ENCODE measurements at regions not wholly inside any gene's neighbourhood (a gene's known extent, or its start where the extent isn't known, plus 50 kb on each side); places are given as distances from the start of the nearest gene placed in this dataset.

GRCh38 chrX:38856670-38857265, 55.5 kb downstream of the MID1IP1 start:
- POLR2A ChIA-PET (ENCODE audit: unreplicated experiment), result no interaction called here
- TF ChIP-seq EZH2 (IDR thresholded peaks at IDR 0.05; ENCODE audit: low read length, unreplicated experiment) (no peak), EZH2phosphoT487 (IDR thresholded peaks at IDR 0.05; ENCODE audit: borderline replicate concordance, low read length) (no peak)
- TF ChIP-seq, protein P1, sequence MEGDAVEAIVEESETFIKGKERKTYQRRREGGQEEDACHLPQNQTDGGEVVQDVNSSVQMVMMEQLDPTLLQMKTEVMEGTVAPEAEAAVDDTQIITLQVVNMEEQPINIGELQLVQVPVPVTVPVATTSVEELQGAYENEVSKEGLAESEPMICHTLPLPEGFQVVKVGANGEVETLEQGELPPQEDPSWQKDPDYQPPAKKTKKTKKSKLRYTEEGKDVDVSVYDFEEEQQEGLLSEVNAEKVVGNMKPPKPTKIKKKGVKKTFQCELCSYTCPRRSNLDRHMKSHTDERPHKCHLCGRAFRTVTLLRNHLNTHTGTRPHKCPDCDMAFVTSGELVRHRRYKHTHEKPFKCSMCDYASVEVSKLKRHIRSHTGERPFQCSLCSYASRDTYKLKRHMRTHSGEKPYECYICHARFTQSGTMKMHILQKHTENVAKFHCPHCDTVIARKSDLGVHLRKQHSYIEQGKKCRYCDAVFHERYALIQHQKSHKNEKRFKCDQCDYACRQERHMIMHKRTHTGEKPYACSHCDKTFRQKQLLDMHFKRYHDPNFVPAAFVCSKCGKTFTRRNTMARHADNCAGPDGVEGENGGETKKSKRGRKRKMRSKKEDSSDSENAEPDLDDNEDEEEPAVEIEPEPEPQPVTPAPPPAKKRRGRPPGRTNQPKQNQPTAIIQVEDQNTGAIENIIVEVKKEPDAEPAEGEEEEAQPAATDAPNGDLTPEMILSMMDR (conservative IDR thresholded peaks at IDR 0.05; ENCODE audit: low read depth, low read length), result no peak
- CTCF ChIA-PET, result no interaction called here
- Histone ChIP-seq H4K20me1 (ENCODE audit: low read length) (no peaks in the 10 kb centered on the region), H3K27ac (ENCODE audit: low read length) (no peak overlapping the region), H3K9ac (ENCODE audit: low read length) (no peak overlapping the region), H3K36me3 (ENCODE audit: low read depth, low read length) (no peaks in the 10 kb centered on the region), H3K4me1 (ENCODE audit: insufficient read depth, low read length) (0 out of 2 replicates have a peak, but pooled peaks cover 3% of the 10 kb centered on the region), H2AFZ (ENCODE audit: low read length) (no peak overlapping the region), H3K27me3 (ENCODE audit: low read length) (no peaks in the 10 kb centered on the region), H3K4me3 (ENCODE audit: low read length) (no peak overlapping the region), H3K9me2 (replicated peaks; ENCODE audit: low read length) (no peaks in the 10 kb centered on the region), H3K79me2 (ENCODE audit: low read length) (no peaks in the 10 kb centered on the region), H3F3A (ENCODE audit: low read length, unreplicated experiment) (no peaks in the 10 kb centered on the region), H3K4me2 (ENCODE audit: low read length) (no peak overlapping the region), H3K9me3 (ENCODE audit: low read length) (no peaks in the 10 kb centered on the region)
- DNase-seq (no peak), ATAC-seq (no peak)
- intact Hi-C loops (cut with micrococcal nuclease), result no loop called here
- no TSS peak for BruUV-seq (replicated peaks)

GRCh38 chrX:38857736-38858523, 56.7 kb downstream of the MID1IP1 start:
- intact Hi-C loops (cut with micrococcal nuclease), result no loop called here
- H3K27me3 ChIP-seq (ENCODE audit: low read length), result no peaks in the 10 kb centered on the region
- H3K9ac ChIP-seq (ENCODE audit: low read length), result no peak overlapping the region
- ChIA-PET POLR2A (ENCODE audit: unreplicated experiment) (no interaction called here), CTCF (no interaction called here)
- H3K4me2 ChIP-seq (ENCODE audit: low read length), result no peak overlapping the region
- DNase-seq (no peak), ATAC-seq (no peak)
- H3K36me3 ChIP-seq (ENCODE audit: low read depth, low read length), result no peaks in the 10 kb centered on the region
- H3K9me2 ChIP-seq (replicated peaks; ENCODE audit: low read length), result no peaks in the 10 kb centered on the region
- H3F3A ChIP-seq (ENCODE audit: low read length, unreplicated experiment), result no peaks in the 10 kb centered on the region
- H4K20me1 ChIP-seq (ENCODE audit: low read length), result no peaks in the 10 kb centered on the region
- no peak overlapping the region for H2AFZ ChIP-seq (ENCODE audit: low read length)
- H3K27ac ChIP-seq (ENCODE audit: low read length), result no peak overlapping the region
- TF ChIP-seq EZH2 (IDR thresholded peaks at IDR 0.05; ENCODE audit: low read length, unreplicated experiment), result no peak
- TF ChIP-seq EZH2phosphoT487 (IDR thresholded peaks at IDR 0.05; ENCODE audit: borderline replicate concordance, low read length), result no peak
- TF ChIP-seq, protein P1 (conservative IDR thresholded peaks at IDR 0.05; ENCODE audit: low read depth, low read length), result no peak
- no TSS peak for BruUV-seq (replicated peaks)
- no peaks in the 10 kb centered on the region for H3K79me2 ChIP-seq (ENCODE audit: low read length)
- no peak overlapping the region for H3K4me3 ChIP-seq (ENCODE audit: low read length)
- H3K4me1 ChIP-seq (ENCODE audit: insufficient read depth, low read length), result 0 out of 2 replicates have a peak, but pooled peaks cover 3% of the 10 kb centered on the region
- no peaks in the 10 kb centered on the region for H3K9me3 ChIP-seq (ENCODE audit: low read length)

DNA sequence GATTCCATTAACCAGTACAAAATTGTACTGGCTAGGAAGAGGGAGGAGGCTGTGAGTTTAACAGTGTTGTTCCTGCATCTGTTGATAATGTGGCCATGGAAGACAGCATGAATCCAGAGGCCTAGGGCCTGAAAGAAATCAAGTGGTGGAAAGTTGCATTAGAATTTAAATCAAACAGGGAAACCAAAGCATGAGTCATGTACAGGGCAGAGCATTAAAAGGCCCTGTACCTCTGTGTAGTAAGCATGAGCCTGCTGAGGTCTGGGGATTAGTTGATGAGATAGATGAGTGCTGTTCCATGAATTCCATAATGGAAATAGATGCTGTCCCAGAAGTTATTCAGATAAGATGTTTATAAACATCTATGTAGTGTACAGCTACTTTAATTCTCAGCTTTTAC, 58.3 kb downstream of the MID1IP1 start:
- intact Hi-C loops (cut with micrococcal nuclease), result no loop called here
- ChIA-PET POLR2A (ENCODE audit: unreplicated experiment) (no interaction called here), CTCF (interaction anchor here (0.6 kb wide), 1 partner anchor 335 kb away, joined by 3 read pairs; no protein-coding TSS in a partner anchor)
- Histone ChIP-seq H3K36me3 (ENCODE audit: low read depth, low read length) (no peaks in the 10 kb centered on the region), H3K9me2 (replicated peaks; ENCODE audit: low read length) (no peaks in the 10 kb centered on the region), H3K4me1 (ENCODE audit: insufficient read depth, low read length) (0 out of 2 replicates have a peak, but pooled peaks cover 3% of the 10 kb centered on the region), H3K27ac (ENCODE audit: low read length) (no peak overlapping the region), H3K9ac (ENCODE audit: low read length) (no peak overlapping the region), H3F3A (ENCODE audit: low read length, unreplicated experiment) (no peaks in the 10 kb centered on the region), H3K4me3 (ENCODE audit: low read length) (no peak overlapping the region), H3K79me2 (ENCODE audit: low read length) (no peaks in the 10 kb centered on the region), H4K20me1 (ENCODE audit: low read length) (no peaks in the 10 kb centered on the region), H3K27me3 (ENCODE audit: low read length) (no peaks in the 10 kb centered on the region), H3K4me2 (ENCODE audit: low read length) (no peak overlapping the region), H3K9me3 (ENCODE audit: low read length) (no peaks in the 10 kb centered on the region), H2AFZ (ENCODE audit: low read length) (no peak overlapping the region)
- ATAC-seq (no peak), DNase-seq (no peak)
- TF ChIP-seq, protein P1 (conservative IDR thresholded peaks at IDR 0.05; ENCODE audit: low read depth, low read length), result no peak
- no peak for TF ChIP-seq EZH2phosphoT487 (IDR thresholded peaks at IDR 0.05; ENCODE audit: borderline replicate concordance, low read length)
- TF ChIP-seq EZH2 (IDR thresholded peaks at IDR 0.05; ENCODE audit: low read length, unreplicated experiment), result no peak
- no TSS peak for BruUV-seq (replicated peaks)
